T-helper 1 cell (primary cell): ENCODE measurements at regions not wholly inside any gene's neighbourhood (a gene's known extent, or its start where the extent isn't known, plus 50 kb on each side); places are given as distances from the start of the nearest gene placed in this dataset.

Experiments used
- DNase-seq, 5 donors: peaks; one replicate each; pipeline ENCODE4 v3.0.0-alpha.2; 2012 to 2020

DNA sequence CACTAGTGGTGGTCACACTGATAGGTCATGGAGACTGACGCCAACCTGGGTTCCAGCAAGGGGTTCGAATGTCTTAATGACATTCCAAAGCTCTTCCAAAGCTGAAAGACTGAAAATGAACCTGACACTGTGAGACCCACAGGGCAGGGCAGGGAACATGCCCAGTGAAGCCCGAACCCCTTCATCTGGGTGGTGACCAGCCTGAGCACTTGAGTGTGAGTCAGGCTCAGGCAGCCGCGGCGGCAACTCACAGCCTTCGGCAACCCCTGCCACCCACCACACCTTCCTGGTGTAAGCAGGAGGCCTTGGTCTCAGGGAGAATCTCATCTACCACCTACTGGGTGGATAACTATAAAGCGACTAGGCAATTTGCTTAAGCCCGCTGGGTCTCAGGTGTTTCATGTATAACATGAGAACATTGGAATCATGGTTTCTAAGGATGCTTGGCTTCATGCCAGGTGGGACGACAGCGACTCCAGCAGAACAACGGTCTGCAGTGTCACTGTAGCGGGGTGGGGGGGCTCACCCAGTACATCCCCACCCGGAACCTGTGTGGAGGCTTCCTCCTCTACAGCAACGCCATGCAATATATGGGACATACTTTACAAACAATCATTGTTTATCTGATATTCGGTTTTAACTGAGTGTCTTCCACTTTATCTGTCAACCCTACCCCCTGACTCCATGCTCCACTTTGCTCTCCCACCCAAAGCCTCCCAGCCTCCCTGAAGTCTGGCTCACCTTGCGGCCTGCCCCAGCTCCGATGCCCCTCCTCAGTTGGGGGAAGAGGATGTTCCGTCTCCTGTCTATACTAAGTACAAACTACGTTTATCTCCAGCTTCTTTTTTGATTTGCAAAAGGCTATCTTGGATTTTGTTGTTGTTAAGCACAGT is 125.0 kb upstream of the MEF2A start:
- DNase-seq: no peak

DNA sequence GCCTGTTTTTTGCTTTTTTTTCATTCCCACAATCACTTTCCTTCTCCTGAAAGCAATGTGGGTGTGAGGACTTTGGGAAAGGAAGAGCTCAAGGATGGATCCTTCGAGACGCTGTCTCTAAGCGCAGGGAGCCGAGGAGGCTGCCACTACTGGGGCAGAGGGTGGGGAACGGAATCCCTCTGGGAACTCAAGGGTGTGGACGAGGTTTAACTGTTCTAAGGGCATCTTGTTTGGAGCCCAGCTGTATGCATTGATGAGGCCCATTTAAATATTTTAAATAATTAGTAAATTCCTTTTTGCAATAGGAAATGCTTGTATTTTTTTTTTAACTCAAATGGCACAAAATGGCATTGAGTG is 124.4 kb upstream of the MEF2A start:
- DNase-seq: no peak

DNA sequence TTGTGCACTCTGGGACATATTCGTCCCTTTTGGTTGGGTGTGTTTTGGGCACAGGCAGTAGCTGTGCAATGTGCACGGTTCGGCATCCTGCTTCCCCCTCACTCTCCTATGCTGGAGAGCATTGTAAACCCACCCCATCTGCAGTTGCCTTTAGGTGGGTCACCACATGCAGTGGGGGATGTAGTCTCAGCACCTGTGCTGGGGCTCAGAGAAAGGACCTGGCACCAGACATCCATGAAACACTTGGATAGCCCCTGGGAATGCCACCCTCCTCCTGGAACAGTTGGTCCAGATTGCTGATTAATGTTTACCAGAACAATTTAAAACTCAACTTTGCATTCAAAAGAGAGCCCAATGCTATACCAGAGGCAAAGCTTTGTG is 123.9 kb upstream of the MEF2A start:
- no peak for DNase-seq

DNA sequence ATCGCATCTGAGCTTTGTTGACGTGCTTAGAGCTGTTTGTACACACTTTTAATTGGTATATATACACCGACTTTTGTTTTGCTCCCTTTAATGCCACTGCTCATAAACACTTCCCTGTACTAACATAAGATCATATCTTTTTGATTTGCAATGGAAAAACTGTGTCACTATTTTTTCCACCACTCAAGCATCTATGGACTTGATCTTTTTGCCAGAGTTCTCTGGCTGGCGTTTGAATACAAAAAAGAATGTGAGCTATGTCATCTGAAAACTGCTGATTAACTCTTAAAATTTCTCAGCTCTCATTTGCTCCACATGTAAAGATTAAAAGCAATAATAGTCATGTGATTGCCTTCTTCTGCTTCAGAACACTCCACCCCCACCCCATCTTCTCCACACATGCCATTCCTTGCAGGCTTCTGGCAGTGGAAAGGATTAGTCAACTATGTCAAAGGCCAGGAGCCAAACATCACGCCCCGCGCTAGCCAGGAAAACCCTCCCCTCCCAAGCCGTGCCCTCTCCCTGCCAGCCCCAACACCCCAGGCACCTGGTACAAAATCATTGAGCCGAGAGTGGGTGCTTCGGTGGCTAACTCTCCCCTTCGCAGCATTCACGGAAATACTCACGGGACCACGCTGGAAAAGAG is 123.4 kb upstream of the MEF2A start:
- DNase-seq: no peak

DNA sequence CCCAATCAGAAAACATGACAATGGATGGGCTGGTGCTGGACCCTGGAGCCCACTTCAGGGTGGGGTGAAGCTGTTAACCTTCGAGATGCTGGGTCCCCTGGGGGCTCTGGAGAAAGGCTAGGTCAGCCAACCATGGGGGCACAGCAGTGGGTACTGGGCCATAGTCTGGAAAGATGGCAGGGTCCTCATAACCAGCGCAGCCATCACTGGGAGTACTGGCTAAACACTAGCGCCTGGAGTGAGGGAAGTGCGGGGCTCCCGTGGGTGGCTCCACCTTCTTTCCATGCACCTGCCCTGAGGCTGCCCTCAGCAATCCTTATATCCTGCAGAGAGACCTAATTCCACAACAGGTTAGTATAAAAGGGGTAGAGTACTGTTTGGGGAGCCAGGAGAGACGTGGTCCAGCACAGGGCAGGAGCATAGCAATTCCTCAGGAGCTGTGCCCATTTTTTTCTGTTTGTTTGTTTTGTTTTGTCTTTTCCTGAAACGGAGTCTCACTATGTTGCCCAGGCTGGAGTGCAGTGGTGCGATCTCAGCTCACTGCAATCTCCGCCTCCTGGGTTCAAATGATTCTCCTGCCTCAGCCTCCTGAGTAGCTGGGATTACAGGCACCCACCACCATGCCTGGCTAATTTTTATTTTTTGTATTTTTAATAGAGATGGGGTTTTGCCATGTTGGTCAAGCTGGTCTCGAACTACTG is 122.6 kb upstream of the MEF2A start:
- DNase-seq: no peak

DNA sequence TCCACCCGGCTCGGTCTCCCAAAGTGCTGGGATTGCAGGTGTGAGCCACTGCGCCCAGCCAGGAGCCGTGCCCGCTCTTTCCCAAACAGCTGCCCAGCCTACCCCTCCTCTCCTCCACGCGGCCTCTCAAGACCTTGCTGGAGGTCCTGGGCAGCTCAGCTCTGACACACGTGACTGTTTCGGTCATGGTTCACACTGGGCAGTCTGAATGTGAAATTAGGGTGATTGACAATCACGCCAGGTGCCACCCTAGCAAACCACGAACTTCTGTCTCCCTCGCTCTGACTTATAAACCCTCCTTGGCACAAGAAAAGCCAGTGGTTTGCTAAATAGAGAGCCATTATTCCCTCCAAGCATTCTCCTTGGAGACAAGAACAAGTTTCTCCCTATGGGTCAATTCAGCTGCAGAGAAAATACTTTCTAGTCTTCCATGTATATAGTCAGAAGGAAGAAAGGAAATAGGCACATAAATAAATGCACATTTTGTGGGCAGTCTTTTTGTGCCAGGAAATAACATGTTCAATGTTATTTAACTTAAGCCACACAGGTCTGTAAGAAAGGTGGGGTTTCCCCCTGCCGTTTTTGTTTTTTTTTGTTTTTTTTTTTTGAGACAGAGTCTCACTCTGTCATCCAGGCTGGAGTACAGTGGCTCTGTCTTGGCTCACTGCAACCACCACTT is 121.9 kb upstream of the MEF2A start:
- peak in 1 of 5 donors; percentile 35 for DNase-seq

DNA sequence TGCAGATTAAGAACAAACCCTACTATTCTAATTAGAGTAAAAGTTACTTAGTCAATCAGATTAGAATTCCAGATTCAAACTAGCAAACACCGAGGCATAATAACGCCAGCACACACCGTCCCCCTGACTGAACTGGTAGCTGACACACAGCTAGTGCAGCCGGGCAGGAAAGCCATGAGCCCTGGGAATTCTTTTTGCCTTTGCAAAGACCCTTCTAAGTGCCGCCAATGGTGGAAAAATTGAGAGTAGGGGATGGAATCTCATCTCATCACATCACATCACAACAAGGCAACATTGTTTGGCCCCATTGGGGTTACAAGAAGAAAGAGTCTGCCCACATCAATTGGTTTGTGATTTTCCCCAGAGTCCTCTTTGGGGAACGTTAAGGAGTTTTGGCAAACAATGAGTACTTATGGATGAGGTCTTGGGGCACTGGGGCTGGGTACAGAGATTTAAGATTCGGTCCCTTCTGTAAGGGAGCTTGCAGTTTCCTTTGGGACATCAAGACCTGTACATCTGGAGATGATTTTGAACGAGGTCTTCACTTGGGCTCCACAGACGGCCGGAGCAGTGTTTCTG is 120.4 kb upstream of the MEF2A start:
- no peak for DNase-seq

DNA sequence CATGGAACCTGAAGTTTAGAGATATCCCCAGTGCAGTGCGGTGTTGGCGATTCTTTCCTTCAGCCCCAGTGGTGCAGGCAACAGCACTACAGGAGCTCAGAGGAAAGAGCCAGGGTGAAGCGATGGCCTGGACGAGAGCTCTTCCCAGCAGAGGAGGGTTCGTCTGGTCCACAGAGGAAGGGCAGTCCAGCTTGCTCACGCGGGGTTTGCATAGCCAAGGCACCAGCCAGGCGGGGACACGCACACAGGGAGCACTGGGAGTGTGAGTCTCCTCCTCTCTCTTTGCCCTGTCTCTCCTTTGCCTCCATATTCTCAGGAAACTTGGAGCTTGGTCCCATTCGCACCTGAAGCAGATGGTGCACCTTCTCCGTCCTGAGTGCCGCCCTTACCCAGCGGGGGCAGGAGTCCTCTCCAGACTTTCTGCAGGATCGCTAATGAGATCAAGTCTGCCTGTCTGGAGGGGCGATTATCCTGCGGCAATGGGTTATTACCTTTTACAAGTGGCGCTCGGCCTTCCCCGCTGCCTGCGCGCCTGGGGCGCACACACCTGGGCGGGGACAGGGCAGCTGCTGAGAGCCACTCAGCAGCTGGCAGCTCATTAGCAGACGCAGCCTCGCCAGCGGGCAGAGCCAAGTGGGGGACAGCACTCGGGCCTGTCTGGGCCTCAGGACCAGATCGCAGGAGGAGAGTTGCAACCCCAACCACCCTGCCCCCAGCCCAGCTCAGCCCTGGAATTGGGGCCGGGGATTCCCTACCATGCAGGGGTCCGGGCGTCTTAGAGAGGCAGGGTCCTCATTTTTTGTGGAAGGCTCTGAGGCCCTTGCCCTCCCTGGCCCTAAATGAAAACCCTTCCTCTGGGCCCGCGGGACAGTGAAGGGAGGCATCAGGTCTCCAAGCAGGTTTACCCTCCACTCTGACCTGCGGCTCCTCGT is 119.0 kb upstream of the MEF2A start:
- DNase-seq: no peak

DNA sequence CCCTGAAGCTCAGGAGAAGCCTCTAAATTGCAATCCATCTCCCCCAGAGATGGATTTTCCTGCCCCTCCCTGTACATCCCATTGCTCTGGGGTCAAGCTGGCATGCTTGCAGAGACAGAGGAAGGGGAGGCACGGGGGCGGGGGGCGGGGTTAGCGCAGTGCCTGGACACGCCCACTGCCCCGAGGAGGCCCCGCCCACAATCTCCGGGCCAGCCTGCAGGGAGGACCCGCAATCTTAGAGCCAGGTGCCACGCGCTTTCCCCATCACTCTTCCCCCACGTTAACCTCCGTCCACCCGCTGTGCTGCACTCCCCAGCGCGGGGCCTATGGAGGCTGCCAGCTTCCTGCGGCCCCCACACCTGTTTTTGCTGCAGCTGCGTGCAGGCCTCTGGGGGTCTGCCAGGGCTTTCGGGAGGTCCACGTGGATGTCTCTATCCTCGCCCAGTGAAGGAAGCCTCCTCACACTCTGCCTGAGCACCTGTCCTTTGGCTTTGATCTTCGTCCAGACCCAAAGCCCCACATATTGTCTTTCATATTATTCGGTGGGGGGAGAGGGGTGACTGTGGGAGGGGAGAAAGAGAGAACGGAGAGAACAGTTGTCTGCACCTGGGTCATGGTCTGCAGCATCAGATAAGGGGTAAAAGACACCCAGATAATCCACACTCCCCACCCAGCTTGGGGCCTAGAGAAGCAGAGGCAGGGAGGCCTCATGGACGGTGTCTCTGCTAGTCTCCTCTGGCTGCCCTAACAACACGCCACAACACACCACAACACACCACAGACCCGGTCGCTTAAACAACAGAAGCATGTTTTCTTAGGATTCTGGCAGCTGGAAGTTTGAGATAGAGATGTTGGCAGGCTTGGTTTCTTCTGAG is 118.0 kb upstream of the MEF2A start:
- no peak for DNase-seq

DNA sequence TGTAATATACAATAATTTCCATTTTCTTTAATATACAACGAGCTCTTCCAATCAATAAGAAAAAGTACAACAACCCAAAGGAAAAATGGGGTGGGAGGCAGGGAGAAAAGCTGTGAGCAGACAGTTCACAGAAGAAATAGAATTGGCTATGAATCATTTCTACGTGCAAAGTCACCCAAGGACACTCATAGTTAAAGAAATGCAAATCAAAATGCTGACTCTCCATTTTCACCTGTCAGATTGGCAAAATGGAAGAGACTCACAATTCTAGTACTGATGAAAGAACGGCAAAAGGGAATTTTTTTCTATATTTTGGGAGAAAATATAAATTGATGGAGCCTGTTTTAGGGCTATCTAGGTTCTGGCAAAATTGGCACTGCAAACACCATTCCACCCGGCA is 116.3 kb upstream of the MEF2A start:
- no peak for DNase-seq

DNA sequence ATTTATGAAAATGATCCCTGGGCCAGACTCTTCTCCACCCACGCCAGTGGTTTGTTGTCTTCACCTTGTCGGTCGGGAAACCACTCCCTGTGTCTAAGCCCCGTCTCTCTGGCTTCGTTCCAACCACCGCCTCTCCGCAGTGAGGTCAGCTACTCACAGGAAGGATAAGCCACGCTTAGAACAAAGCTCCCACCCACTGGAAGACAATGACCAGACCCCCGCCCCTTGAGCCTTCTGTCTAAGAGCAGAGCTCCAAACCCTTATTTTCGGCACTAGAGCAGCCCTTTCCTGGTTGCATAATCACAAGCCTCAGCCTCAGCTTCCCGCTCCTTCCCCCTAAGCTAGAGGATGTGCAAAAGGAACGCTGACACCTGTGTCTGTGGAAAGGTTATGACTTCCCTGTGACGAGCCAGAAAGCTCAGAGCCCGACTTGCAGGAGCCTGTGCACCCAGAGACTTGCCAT is 114.9 kb upstream of the MEF2A start:
- DNase-seq: peak in 3 of 5 donors; percentile 23 to 54 (median 47)

DNA sequence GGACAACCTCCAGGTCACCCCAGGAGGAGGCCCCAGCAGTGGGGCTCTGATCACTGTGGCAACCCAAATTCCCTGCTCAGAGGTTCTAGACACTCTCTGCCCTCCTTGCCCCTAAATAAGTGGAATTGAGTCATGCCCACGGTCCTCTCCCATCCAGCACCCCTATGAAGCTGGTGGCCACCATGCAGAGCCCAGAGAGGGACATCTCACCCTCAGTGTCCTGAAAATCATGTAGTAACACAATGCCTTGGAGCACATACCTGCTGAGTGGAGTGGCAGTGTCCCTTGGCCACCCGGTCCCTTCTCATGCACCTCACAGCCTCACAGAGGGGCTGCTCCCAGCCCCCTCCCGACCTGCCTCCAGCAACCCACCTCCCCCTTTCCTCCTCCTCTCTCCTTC is 114.3 kb upstream of the MEF2A start:
- DNase-seq: no peak

DNA sequence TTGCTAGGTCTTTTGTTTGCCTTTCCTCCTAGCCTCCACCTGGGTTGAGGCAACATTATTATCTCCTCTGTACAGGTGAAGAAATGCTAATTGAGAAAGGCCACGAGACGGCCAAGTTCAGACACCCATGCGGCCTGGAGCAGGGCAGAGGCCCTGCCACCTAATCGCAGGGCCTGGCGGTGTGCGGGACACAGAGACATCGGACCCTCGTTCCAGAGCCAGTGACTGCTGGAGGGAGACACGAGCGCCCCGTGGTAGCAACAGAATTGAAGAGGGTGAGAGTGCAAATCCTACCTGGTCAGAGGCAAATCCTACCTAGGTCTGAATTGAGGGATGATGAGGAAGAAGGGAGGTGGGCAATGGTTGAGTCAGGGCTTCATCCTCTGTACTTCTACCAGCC is 113.8 kb upstream of the MEF2A start:
- no peak for DNase-seq

DNA sequence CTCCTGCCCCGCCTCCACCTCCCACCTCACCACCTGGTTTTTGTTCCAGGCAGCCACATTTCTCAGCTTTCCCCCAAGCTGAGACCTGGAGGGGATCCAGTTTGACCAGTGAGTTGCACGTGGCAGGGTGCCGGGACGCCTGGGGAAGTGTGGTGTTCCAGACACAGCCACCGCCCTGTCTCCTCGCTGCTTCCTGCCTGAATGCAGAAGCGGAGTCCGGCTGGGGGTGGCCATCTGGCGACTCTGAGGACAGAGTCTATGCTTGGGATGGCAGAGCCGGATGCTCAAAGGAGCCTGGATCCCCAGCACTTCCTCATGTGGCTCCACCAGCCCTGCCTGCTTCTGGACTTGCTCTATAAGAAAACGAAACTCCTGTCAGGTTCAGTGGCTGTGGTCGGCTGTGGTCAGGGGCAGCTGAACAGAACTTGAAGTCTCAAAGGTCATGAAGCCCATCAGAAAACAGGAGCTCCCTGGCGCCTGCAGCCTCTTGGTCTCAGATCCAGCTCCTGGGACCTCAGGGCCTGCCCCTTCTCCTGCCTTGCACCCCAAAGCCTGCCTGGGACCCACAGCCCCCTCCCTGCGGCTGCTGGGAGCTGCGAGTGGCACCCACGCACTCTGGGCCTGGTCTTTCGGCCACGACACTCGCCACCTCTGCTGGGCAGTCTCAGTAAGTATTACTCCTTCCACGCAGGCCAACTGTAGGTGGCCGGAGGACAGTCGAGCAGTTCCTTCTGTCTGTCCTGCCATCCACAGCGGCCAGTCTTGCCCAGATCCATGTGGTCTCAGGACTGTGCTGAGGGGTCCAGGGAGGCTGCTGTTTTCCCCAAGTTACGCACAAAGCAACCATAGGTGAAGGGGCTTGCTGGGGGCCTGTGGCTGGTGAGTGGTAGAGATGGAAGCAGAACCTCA is 112.8 kb upstream of the MEF2A start:
- no peak for DNase-seq

DNA sequence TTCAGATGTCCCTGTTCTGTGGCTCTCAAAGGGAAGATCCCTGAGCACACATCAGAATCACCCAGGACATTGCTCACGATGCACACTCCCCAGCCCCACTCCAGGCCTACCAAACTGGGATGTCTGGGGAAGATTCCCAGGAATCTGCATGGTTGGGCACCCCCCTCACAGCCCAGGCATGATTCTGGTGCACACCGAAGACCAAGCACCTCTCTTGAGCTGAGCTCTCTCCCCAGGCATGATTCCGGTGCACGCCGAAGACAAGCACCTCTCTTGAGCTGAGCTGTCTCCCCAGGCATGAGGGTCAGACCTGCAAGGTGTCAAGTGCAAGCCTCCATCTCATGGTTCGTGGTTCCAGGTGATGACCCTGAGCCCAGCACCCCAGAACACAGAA is 112.2 kb upstream of the MEF2A start:
- no peak for DNase-seq

DNA sequence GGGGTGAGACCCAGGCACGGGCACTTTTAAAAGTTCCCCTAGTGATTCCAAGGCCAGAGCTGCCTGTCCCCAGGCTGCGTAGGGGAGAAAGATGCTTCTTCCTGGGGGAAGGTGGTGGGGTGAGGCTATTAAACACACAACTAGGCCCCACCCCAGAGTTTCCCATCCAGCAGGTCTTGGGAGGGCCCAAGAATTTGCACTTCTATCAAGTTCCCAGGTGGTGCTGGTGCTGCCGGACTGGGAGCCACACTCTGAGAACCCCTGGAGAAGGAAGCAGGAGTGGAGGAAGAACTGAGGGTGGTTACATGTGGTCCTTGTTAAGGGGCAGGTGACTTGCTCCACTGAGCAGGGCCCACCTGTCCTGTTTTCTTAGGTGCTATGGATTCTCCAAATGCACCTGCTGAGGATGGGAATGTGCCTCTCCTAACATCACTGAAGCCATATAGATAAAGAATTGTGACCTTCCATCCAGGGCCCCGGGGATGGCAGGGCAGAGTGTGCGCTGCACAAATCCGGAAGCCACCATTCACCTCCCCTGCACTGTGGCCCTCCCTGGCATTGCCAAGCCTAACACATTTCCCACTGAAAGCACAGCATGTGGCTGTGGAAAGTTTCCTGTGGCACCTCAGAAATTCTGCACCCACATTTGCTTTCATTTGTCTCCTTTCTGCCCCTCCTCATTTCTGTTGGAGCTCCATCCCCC is 111.5 kb upstream of the MEF2A start:
- DNase-seq: no peak

DNA sequence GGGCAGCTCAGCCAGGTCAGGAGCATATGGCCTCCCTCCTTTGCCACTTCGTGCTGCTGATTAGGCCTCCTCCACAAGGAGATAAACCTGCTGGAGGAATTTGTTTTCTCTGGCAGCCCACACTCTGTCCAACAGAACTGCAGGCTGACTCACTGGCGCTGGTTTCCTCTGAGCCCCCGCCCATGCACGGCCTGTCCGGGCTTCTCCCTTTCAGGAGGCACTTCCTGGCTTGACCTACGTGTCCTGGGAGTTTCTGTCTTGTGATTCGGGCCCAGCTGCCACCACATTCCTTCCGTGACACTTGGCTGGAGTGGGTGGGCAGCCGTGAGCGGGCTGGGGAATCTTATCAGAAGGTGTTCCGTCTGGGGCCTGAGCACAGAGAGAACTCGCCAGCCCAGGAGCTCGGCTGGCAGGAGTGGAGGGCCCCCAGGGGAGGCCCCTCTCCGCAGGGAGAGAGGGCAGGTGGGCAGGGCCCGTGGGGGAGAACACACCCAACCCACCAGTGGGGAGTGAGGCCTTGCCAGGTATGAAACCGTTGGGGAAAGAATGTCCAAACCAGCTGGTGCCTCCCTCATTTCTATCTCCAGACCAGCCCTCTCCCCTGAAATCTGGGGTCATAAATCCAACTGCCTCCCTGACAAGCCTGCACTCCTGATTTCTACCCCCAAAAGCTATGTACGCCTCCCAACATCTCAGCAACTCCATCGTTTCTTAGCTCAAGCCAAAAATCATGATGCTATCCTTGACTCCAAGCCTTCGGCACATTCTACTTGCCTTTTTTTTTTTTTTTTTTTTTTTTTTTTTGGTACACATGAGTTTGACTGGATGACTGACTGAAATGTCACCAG is 110.6 kb upstream of the MEF2A start:
- DNase-seq: no peak

DNA sequence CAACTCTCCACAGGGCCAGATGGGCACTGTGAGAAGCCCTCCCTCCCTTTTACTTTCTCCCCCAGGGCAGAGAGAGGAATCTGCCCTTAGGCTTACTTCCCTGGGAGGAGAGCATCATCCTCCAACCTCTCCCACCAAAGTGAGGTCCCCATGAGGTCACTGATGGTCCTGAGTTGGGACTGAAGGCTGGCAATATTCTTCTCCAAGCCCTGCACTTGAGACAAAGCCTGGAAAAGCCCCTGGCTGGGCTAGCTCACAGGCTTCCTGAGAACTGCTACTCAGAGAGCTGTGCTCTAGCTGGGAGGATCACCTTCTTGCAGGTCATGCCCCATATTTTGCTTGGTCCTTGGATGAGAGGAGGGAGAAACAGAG is 110.0 kb upstream of the MEF2A start:
- DNase-seq: no peak
